ENCODE measurements at regions not wholly inside any gene's neighbourhood (a gene's known extent, or its start where the extent isn't known, plus 50 kb on each side); places are given as distances from the start of the nearest gene placed in this dataset.
A peak's percentile ranks its signal among the peaks of the same experiment; 100 is the strongest.

- no peak for DNase-seq
Observed at GRCh38 chr18:78836838-78837237, 142.8 kb upstream of the SALL3 start.

GRCh38 chr18:78837754-78838153 is 141.9 kb upstream of the SALL3 start:
- DNase-seq = no peak

- DNase-seq = no peak
Observed at GRCh38 chr18:78838183-78838582, 141.4 kb upstream of the SALL3 start.

GRCh38 chr18:78849046-78849445 is 130.6 kb upstream of the SALL3 start:
- DNase-seq = no peak

GRCh38 chr18:78849458-78849857 is 130.2 kb upstream of the SALL3 start:
- DNase-seq = no peak

GRCh38 chr18:78853341-78853740 is 126.3 kb upstream of the SALL3 start:
- DNase-seq = no peak

- DNase-seq = no peak
Observed at GRCh38 chr18:78855188-78855587, 124.4 kb upstream of the SALL3 start.

GRCh38 chr18:78856569-78857313 is 122.9 kb upstream of the SALL3 start:
- DNase-seq = no peak

GRCh38 chr18:78857314-78858150 is 122.1 kb upstream of the SALL3 start:
- DNase-seq = no peak

- no peak for DNase-seq
Observed at GRCh38 chr18:78859686-78860085, 119.9 kb upstream of the SALL3 start.

- DNase-seq = no peak
Observed at GRCh38 chr18:78860117-78860516, 119.5 kb upstream of the SALL3 start.

GRCh38 chr18:78861116-78861515 is 118.5 kb upstream of the SALL3 start:
- no peak for DNase-seq

GRCh38 chr18:78861706-78862105 is 117.9 kb upstream of the SALL3 start:
- DNase-seq = no peak

GRCh38 chr18:78862395-78862794 is 117.2 kb upstream of the SALL3 start:
- DNase-seq = no peak

GRCh38 chr18:78865056-78865598 is 114.5 kb upstream of the SALL3 start:
- no peak for DNase-seq

- no peak for DNase-seq
Observed at GRCh38 chr18:78865771-78866310, 113.8 kb upstream of the SALL3 start.

GRCh38 chr18:78867131-78867530 is 112.5 kb upstream of the SALL3 start:
- no peak for DNase-seq

- no peak for DNase-seq
Observed at GRCh38 chr18:78868330-78869316, 111.0 kb upstream of the SALL3 start.

- DNase-seq = no peak
Observed at GRCh38 chr18:78871618-78872017, 108.0 kb upstream of the SALL3 start.

- no peak for DNase-seq
Observed at GRCh38 chr18:78873926-78874500, 105.6 kb upstream of the SALL3 start.

GRCh38 chr18:78875016-78875777 is 104.4 kb upstream of the SALL3 start:
- peak in 2 of 5 donors; percentile 8 to 12 for DNase-seq
